HG02981 (cell line): ENCODE measurements at regions not wholly inside any gene's neighbourhood (a gene's known extent, or its start where the extent isn't known, plus 50 kb on each side); places are given as distances from the start of the nearest gene placed in this dataset.

Source experiments
- ATAC-seq: cut with Tn5 transposase; IDR thresholded peaks from one replicate; pipeline ENCODE4 v1.9.1; 2021; ENCODE audit warnings: mild to moderate bottlenecking, moderate library complexity; ENCODE audit not compliant: unreplicated experiment

GRCh38 chr13:47463002-47463401, 538.1 kb downstream of the SUCLA2 start:
- ATAC-seq: no peak

- ATAC-seq: no peak
These were observed 539.3 kb downstream of the SUCLA2 start for GRCh38 chr13:47461816-47462215.

- no peak for ATAC-seq
These were observed 541.6 kb downstream of the SUCLA2 start for GRCh38 chr13:47459512-47459911.

- ATAC-seq: no peak
These were observed 543.4 kb downstream of the SUCLA2 start for GRCh38 chr13:47457626-47458025.

GRCh38 chr13:47455626-47456025, 545.4 kb downstream of the SUCLA2 start:
- ATAC-seq: no peak

GRCh38 chr13:47454986-47455385, 546.1 kb downstream of the SUCLA2 start:
- no peak for ATAC-seq

GRCh38 chr13:47437406-47437805, 540.6 kb upstream of the HTR2A start:
- no peak for ATAC-seq

- ATAC-seq: no peak
These were observed 536.7 kb upstream of the HTR2A start for GRCh38 chr13:47433461-47434005.

- no peak for ATAC-seq
These were observed 529.4 kb upstream of the HTR2A start for GRCh38 chr13:47426126-47426849.

GRCh38 chr13:47421525-47421924, 524.7 kb upstream of the HTR2A start:
- no peak for ATAC-seq

- ATAC-seq: no peak
These were observed 523.7 kb upstream of the HTR2A start for GRCh38 chr13:47420568-47420967.

GRCh38 chr13:47420020-47420419, 523.2 kb upstream of the HTR2A start:
- ATAC-seq: no peak

- ATAC-seq: no peak
These were observed 521.5 kb upstream of the HTR2A start for GRCh38 chr13:47418206-47418920.

GRCh38 chr13:47417485-47417884, 520.6 kb upstream of the HTR2A start:
- ATAC-seq: no peak

- no peak for ATAC-seq
These were observed 518.2 kb upstream of the HTR2A start for GRCh38 chr13:47415048-47415447.

- no peak for ATAC-seq
These were observed 516.7 kb upstream of the HTR2A start for GRCh38 chr13:47413526-47413925.

GRCh38 chr13:47413112-47413511, 516.3 kb upstream of the HTR2A start:
- ATAC-seq: no peak

GRCh38 chr13:47409778-47410177, 512.9 kb upstream of the HTR2A start:
- no peak for ATAC-seq

GRCh38 chr13:47408546-47409319, 511.9 kb upstream of the HTR2A start:
- no peak for ATAC-seq

- no peak for ATAC-seq
These were observed 511.0 kb upstream of the HTR2A start for GRCh38 chr13:47407808-47408207.

GRCh38 chr13:47399599-47399998, 502.7 kb upstream of the HTR2A start:
- ATAC-seq: no peak
